CD4-positive, alpha-beta T cell treated with Interleukin-1 beta for 1 hour (primary cell): ENCODE measurements at regions not wholly inside any gene's neighbourhood (a gene's known extent, or its start where the extent isn't known, plus 50 kb on each side); places are given as distances from the start of the nearest gene placed in this dataset.
"Not testable (repeated sequence)": the region's sequence is repeated elsewhere in the genome, so short reads cannot be mapped to it uniquely, and the experiment has no call there.

Source experiments
- DNase-seq, 2 donors: peaks; one replicate each; pipeline ENCODE4 v3.0.0-alpha.2; 2020 to 2022

DNA sequence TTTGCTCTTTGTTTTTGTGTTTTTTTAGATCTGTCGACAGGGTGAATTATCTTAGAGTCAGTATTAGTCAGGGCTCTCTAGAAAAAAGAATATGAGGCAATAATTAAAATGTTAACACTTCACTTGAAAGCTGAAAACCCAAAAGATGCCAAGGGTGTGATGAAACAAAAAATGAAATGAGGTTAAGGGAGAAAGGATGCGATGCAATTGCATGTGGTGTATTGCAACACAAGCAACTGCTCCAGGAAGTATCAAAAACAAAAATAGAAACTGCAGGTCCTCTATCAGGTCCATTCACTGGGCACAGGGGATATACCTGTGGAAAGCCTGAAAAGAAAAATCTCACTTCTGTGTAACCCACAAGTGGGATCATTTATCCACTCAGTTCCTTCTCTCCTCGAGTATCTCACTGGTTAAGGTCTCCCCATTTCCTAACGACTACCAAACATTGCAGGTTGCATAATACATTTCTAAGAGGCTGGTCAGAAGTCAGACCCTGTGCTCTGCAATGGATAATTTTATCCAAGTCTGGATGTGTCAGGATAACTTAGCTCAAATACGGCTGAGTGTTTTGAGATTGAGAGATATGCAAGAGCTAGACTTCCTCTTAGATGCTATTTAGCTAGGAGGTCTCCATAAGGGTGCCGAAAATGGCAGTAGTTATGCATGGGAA, 257.7 kb upstream of the GJE1 start:
- no peak for DNase-seq

DNA sequence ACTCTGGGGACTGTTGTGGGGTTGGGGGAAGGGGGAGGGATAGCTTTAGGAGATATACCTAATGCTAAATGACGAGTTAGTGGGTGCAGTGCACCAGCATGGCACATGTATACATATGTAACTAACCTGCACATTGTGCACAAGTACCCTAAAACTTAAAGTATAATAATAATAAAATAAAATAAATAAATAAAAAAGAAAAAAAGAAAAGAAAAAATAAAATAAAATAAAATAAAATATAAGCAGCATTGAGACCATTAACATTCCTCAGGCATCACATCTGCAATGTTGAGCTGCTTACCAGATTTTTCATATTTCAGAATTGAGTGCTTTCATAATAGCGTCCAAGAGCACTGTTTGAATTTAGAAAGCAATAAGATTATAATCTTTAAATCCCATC, 263.2 kb upstream of the GJE1 start:
- DNase-seq = not testable (repeated sequence)

GRCh38 chr6:141867767-141868166, 265.0 kb upstream of the GJE1 start:
- DNase-seq = no peak

GRCh38 chr6:141866731-141867497, 265.8 kb upstream of the GJE1 start:
- no peak for DNase-seq

- DNase-seq = no peak
These were observed 281.7 kb upstream of the GJE1 start for GRCh38 chr6:141851063-141851462.

DNA sequence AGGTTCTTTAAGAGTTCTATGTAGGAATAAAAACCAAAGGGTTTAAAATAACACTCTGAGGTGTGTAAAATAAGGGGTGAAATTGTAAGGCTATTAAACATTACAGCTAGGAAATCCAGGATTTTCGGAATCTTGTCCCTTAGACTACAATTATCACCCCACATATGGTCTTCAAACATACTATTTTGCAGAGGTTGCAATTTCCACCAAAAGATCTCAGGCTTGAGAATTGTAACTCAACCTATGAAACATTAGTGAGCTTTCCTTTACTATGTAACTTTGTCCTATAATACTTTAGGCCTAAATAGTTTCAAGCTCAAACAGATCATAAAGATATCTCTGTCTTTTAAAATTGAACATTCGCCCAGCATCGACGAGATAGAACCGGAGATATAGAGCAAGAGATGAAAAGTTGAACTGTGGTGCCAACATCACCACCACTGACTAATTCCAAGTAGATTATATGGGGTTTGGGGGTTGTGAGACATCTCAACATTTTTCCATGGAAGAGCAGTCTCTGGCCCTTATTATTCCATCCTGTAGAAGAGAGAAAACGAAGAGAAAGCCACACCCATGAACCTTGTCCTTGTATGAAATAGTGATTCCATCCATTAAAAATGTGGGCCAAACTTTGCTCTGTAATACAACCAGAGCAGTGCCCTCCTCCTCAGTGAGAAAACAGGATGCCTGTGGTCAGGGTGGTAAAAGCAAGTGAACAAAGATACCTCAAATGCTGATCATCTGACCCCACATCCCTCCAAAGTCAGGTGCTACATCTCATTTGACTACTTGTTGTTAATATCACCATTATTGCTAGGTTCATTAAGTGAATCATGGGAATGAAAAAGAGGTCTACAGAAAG, 284.5 kb upstream of the GJE1 start:
- peak; percentile 30 to 63 for DNase-seq

DNA sequence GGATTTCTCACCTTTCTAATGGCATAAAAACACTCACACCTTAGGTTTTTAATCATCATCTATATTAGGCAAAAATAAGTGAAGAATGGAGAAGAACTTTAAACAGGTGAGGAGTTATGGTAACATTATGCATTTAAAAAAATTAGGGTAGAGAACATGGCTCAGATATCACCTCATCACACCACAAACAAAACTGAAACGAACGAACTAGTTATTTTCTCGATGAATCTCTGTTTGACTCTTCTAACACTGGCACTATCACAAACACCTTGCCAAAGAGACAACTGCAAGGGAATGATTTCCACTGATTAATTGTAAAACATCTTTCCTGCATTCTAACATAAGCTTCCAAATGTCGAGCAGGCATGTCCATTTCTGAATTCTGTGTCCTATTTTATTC, 286.1 kb upstream of the GJE1 start:
- no peak for DNase-seq

DNA sequence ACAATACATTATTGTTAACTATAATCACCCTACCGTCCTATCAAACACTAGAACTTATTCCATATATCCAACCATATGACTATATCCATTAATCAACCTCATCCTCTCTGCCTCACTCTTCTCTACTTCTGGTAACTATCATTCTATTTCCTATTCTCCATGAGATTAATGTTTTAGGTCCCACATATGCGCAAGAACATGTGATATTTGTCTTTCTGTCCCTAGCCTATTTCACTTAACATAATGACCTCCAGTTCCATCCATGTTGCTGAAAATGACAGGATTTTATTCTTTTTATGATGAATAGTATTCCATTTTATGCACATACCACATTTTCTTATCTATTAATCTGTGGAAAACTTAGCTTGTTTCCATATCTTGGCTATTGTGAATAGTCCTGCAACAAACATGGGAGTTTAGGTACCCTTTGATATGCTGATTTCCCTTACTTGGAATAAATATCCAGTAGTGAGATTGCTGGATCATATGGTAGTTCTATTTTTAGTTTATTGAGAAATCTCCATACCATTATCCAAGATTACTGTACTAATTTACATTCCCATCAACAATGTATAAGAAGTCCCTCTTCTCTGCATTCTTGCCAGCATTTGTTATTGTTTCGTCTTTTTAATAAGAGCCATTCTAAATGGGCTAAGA, 289.4 kb upstream of the GJE1 start:
- DNase-seq = no peak

DNA sequence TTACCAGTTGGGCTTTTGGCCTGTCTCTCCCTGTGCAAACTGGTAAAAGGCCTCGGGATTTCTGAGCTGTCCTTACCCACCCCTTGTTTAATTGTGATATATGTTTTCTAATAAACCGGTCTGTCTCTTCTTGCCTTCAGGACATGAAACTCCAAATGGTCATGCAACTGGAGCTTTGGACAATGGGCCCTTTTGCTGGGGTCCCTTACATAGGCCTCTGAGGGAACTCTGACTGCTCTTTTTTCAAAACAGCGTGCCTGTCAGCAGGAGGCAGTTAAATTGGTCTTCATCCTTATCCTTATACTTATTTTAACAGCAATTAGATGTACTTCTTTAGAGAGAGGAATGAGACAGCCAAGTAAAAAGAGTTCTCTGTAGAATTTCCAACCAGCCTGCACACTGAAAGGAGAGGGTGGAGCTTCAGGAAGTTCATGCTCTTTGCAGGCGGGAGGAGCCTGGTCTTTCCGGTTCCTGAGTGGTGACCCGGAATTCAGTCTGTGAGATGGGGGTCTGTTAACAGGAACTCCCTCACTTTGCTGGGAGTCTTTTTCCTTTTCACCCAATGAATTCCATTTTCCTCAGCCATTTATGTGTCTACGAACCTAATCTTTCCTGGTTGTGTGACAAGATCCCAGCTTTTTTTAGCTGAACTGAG, 299.6 kb upstream of the GJE1 start:
- DNase-seq = no peak

- DNase-seq = no peak
These were observed 302.2 kb upstream of the GJE1 start for GRCh38 chr6:141830530-141830929.

DNA sequence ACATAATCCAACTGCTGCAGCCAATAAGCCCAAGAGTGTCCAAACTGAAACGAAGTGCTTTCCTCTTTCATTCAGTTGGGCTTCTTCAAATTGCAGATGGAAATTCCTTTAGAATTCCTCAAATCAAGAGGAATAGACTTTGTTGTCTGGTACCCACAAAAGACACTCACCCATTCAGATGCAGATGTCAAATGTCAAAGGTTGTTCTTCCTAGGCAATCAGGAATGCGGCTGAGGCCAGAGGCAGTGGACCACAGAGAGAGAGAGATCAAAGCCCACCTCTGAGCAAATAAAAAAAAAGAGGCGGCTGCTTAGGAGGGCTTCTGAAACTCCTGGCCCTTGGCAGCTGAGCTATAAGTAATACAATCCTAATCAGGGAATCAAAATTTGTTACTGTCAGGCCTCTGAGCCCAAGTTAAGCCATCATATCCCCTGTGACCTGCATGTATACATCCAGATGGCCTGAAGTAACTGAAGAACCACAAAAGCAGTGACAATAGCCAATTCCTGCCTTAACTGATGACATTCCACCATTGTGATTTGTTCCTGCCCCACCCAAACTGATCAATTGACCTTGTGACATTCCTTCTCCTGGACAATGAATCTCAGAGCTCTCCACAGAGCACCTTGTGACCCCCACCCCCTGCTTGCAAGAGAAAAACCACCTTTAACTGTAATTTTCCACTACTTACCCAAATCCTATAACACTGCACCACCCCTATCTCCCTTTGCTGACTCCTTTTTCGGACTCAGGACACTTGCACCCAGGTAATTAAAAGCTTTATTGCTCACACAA, 303.0 kb upstream of the GJE1 start:
- DNase-seq = no peak

DNA sequence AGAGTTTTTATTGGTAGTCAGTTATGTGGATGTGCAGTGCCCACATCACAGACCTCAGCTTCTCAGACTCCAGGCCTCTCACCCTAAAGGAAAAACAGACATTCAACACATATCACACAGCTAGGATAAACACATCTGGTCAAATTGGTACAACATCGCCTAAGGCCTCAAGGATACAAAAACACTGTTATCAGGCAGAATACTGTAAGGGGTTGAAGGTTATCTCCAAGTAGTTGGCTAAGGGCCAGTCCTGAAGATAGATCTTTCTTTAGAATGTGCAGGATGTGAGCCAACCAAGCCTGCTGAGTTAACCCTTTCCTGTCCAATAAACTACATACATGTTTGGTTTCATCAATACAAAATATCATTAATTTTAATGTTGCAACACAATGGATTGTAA, 308.4 kb upstream of the GJE1 start:
- DNase-seq = no peak

GRCh38 chr6:141815039-141815438, 317.7 kb upstream of the GJE1 start:
- not testable (repeated sequence) for DNase-seq

GRCh38 chr6:141809901-141810300, 322.8 kb upstream of the GJE1 start:
- DNase-seq = no peak

DNA sequence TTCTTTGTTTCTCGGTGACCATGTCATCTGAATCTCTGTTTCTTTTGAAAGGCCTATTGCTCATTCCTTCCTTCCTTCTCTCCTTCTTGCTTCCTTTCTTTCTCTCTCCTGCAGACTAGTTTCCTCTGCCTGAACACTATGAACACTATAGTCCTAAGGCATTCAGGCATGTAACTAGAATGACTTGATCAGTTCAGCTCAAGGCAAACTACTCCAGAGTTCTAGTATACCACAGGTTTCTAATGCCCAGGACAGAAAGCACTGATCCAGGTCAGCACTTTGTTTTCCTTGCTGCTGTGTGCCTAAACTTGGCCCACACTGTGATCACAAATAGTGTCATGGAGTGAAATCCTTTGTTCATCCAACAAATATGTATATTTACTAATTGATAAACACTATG, 324.1 kb upstream of the GJE1 start:
- no peak for DNase-seq

DNA sequence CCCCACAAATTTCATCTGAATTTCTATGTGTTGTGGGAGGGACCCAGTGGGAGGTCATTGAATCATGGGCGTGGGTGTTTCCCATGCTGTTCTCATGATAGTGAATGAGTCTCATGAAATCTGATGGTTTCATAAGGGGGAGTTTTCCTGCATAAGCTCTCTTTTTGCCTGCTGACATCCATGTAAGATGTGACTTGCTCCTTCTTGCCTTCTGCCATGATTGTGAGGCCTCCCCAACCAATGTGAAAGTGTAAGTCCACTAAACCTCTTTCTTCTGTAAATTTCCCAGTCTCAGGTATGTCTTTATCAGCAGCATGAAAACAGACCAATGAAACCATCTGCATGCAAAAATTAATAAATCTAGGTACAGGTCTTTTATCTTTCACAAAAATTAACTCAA, 331.8 kb upstream of the GJE1 start:
- not testable (repeated sequence) for DNase-seq

DNA sequence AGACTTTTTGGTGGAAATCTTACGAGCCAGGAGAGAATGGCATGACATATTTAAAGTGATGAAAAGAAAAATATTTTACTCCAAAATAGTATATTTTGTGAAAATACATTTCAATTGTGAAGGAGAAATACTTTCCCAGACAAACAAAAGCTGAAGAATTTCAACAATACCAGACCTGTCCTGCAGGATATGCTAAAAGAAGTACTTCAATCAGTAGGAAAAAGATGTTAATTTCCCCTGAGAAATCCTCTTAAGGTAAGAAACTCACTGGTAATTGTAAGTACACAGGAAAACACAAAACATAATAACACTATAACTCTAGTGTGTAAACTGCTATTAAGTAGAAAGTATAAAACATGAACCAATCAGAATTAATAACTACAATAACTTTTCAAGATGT, 341.8 kb upstream of the GJE1 start:
- no peak for DNase-seq

- DNase-seq = no peak
These were observed 344.6 kb upstream of the GJE1 start for GRCh38 chr6:141788096-141788495.

DNA sequence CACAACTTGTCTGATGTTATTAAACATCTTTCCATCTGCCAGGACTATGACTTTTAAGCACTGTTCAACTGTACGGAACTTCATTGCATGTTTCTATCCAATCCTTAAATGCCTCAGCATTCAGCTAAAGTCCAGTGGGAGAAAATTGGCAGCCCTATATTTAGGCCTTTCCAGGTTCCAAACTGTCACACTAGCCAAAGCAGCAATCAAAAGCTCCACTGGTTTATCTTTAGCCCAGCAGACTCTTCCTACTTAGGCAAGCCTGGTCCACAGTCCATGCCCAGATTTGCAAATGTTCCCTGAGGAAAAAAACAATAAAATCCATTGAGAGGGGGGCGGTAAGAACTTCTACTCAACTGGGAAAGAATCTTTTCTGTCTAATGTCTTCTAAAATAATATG, 349.1 kb upstream of the GJE1 start:
- DNase-seq = no peak

- DNase-seq = no peak
These were observed 352.4 kb upstream of the GJE1 start for GRCh38 chr6:141780296-141780695.

DNA sequence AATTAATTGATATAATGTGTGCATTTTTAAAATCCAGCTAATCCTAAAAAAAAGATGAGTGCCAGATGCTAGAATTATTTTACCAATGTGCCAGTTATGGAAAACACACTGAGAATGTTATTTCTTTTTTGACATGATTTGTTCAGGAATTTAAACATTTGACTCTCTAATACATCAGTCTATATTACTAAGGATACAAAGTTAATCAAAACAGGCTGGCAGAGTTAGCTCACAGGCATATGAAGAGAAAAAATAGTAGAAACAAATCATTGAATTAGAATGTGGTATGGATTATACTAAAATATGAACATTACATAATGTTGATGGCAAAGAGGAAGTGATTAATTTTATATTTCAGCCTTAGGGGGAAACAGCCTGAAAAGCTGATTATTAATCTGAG, 368.3 kb upstream of the GJE1 start:
- no peak for DNase-seq

- no peak for DNase-seq
These were observed 374.3 kb upstream of the GJE1 start for GRCh38 chr6:141758430-141758829.
